Motor neuron (in vitro differentiated cells): ENCODE measurements at regions not wholly inside any gene's neighbourhood (a gene's known extent, or its start where the extent isn't known, plus 50 kb on each side); places are given as distances from the start of the nearest gene placed in this dataset.

Experiments
- ATAC-seq, 8 experiments: fragments of 200-7000 bp; cut with Tn5 transposase; replicated peaks in 6 of 8; 2 replicates each; pipeline ENCODE4 v1.8.0; 2021; ENCODE audit warnings: mild to moderate bottlenecking in 8 of 8, moderate library complexity in 8 of 8
- H3K27ac ChIP-seq, 2 donors: fragments of 250-450 bp; sonication (Bioruptor Pico); 2 replicates each; pipeline ENCODE4 v1.9.0; 2021; ENCODE audit warnings: antibody characterized with exemption in 2 of 2, mild to moderate bottlenecking in 2 of 2, moderate library complexity in 1 of 2
- H3K4me1 ChIP-seq, 2 donors: fragments of 250-450 bp; sonication (Bioruptor Pico); replicated peaks in 1 of 2; 2 replicates each; pipeline ENCODE4 v1.6.1; 2021; ENCODE audit warnings: antibody characterized with exemption in 2 of 2, mild to moderate bottlenecking in 2 of 2, moderate library complexity in 1 of 2
- H3K4me3 ChIP-seq, 5 donors: fragments of 250-450 bp; sonication (Bioruptor Pico); 2 replicates each; pipeline ENCODE4 v1.9.0; 2021; ENCODE audit warnings: antibody characterized with exemption in 5 of 5, mild to moderate bottlenecking in 5 of 5, moderate library complexity in 4 of 5
- WGBS, 10 experiments: fragments of 450-650 bp; shearing (Covaris generic); methylation state at CpG; one replicate each; pipeline ENCODE4 v1.0.0; 2022; 5-methylcytosine and 5-hydroxymethylcytosine counted together
- in situ Hi-C, 9 experiments: fragments of 400-800 bp; cut with MboI; loops; one replicate each; pipeline ENCODE4 v1.15.0; 2021; ENCODE audit warnings: low sequenced_read_pairs in 9 of 9, low pct_unique_long_range_greater_than_20kb in 2 of 9; ENCODE audit not compliant: unreplicated experiment in 9 of 9

- no peak for ATAC-seq
- no peak overlapping the region for H3K4me3 ChIP-seq
- WGBS, 10 experiments, result 42 to 50% methylated on average over 1 to 2 of the region's 2 CpGs; no CpG with 5 or more reads in 8 of the 10 experiments
- in situ Hi-C loops, result no loop called here
- no peaks in the 10 kb centered on the region for H3K4me1 ChIP-seq
- no peak overlapping the region for H3K27ac ChIP-seq
Measured at GRCh38 chr7:23944131-23944530, 234.1 kb downstream of the STK31 start.

- in situ Hi-C loops, result no loop called here
- Histone ChIP-seq H3K4me3 (no peak overlapping the region), H3K4me1 (no peaks in the 10 kb centered on the region), H3K27ac (no peak overlapping the region)
- no peak for ATAC-seq
Measured at GRCh38 chr7:23945472-23945871, 235.5 kb downstream of the STK31 start.

GRCh38 chr7:23955145-23955544 lies 245.1 kb downstream of the STK31 start:
- no peak for ATAC-seq
- peaks cover 0 to 10% of the 10 kb centered on the region in 2 donors for H3K4me1 ChIP-seq
- in situ Hi-C loops, result no loop called here

GRCh38 chr7:23955600-23956149 lies 245.7 kb downstream of the STK31 start:
- Histone ChIP-seq H3K27ac (no peak overlapping the region), H3K4me3 (no peak overlapping the region), H3K4me1 (peaks cover 0 to 10% of the 10 kb centered on the region in 2 donors)
- no peak for ATAC-seq
- 0 to 100% (median 84%) methylated on average over 1 to 4 of the region's 4 CpGs for WGBS, 10 experiments
- in situ Hi-C loops, result no loop called here

More at GRCh38 chr7:23955145-23955544, 245.1 kb downstream of the STK31 start:
- no peak overlapping the region for H3K4me3 ChIP-seq
- H3K27ac ChIP-seq, result no peak overlapping the region

- Histone ChIP-seq H3K27ac (no peak overlapping the region), H3K4me3 (no peak overlapping the region), H3K4me1 (peaks cover 0 to 10% of the 10 kb centered on the region in 2 donors)
- in situ Hi-C loops, result no loop called here
- 0 to 60% (median 20%) methylated on average over 1 to 8 of the region's 10 CpGs; no CpG with 5 or more reads in 1 of the 10 experiments for WGBS, 10 experiments
- ATAC-seq, result peak in 2 of 8 experiments; percentile 27 to 71
Measured at GRCh38 chr7:23956772-23957576, 247.0 kb downstream of the STK31 start.

GRCh38 chr7:23959821-23960220 lies 249.8 kb downstream of the STK31 start:
- in situ Hi-C loops, result no loop called here
- H3K27ac ChIP-seq, result no peak overlapping the region
- WGBS, 10 experiments, result 0 to 86% (median 40%) methylated on average over 1 to 3 of the region's 3 CpGs; no CpG with 5 or more reads in 1 of the 10 experiments
- peaks cover 0 to 12% of the 10 kb centered on the region in 2 donors for H3K4me1 ChIP-seq
- ATAC-seq, result no peak
- H3K4me3 ChIP-seq, result no peak overlapping the region

GRCh38 chr7:23960361-23960760 lies 250.3 kb downstream of the STK31 start:
- H3K4me3 ChIP-seq, result no peak overlapping the region
- 0 to 83% (median 40%) methylated on average over 1 to 2 of the region's 2 CpGs; no CpG with 5 or more reads in 4 of the 10 experiments for WGBS, 10 experiments
- no peak overlapping the region for H3K27ac ChIP-seq
- ATAC-seq, result no peak
- H3K4me1 ChIP-seq, result peaks cover 0 to 12% of the 10 kb centered on the region in 2 donors
- in situ Hi-C loops, result no loop called here

GRCh38 chr7:23963461-23964165 lies 253.6 kb downstream of the STK31 start:
- Histone ChIP-seq H3K4me1 (peaks cover 4 to 6% of the 10 kb centered on the region in 2 donors), H3K4me3 (no peak overlapping the region), H3K27ac (no peak overlapping the region)
- in situ Hi-C loops, result no loop called here
- ATAC-seq, result no peak
- WGBS, 10 experiments, result 50 to 100% (median 75%) methylated on average over 1 to 6 of the region's 8 CpGs; no CpG with 5 or more reads in 2 of the 10 experiments

- H3K4me3 ChIP-seq, result no peak overlapping the region
- no peak overlapping the region for H3K27ac ChIP-seq
- ATAC-seq, result peak in 3 of 8 experiments; percentile 25 to 63 (median 35)
- H3K4me1 ChIP-seq, result peaks cover 4 to 6% of the 10 kb centered on the region in 2 donors
- in situ Hi-C loops, result no loop called here
- WGBS, 10 experiments, result 60 to 90% (median 86%) methylated on average over 1 to 7 of the region's 7 CpGs; no CpG with 5 or more reads in 2 of the 10 experiments
Measured at GRCh38 chr7:23964715-23965114, 254.7 kb downstream of the STK31 start.

- in situ Hi-C loops, result no loop called here
- no peak overlapping the region for H3K27ac ChIP-seq
Measured at GRCh38 chr7:23965296-23965695, 255.3 kb downstream of the STK31 start.

GRCh38 chr7:23966941-23967340 lies 256.9 kb downstream of the STK31 start:
- no peak for ATAC-seq

More at GRCh38 chr7:23965296-23965695, 255.3 kb downstream of the STK31 start:
- 40 to 100% (median 85%) methylated on average over 1 to 5 of the region's 5 CpGs; no CpG with 5 or more reads in 2 of the 10 experiments for WGBS, 10 experiments
- Histone ChIP-seq H3K4me1 (peaks cover 4 to 6% of the 10 kb centered on the region in 2 donors), H3K4me3 (no peak overlapping the region)
- no peak for ATAC-seq

GRCh38 chr7:23967949-23968599 lies 258.1 kb downstream of the STK31 start:
- no peak overlapping the region for H3K4me3 ChIP-seq
- in situ Hi-C loops, result no loop called here
- H3K4me1 ChIP-seq, result peaks cover 4 to 6% of the 10 kb centered on the region in 2 donors
- WGBS, 10 experiments, result 11 to 94% (median 77%) methylated on average over 3 to 4 of the region's 5 CpGs; no CpG with 5 or more reads in 6 of the 10 experiments
- ATAC-seq, result peak in 3 of 8 experiments; percentile 11 to 18 (median 15)
- H3K27ac ChIP-seq, result no peak overlapping the region

More at GRCh38 chr7:23966941-23967340, 256.9 kb downstream of the STK31 start:
- Histone ChIP-seq H3K4me1 (peaks cover 4 to 6% of the 10 kb centered on the region in 2 donors), H3K27ac (no peak overlapping the region), H3K4me3 (no peak overlapping the region)
- in situ Hi-C loops, result no loop called here

- in situ Hi-C loops, result no loop called here
- Histone ChIP-seq H3K4me3 (no peak overlapping the region), H3K4me1 (peaks cover 2 to 6% of the 10 kb centered on the region in 2 donors), H3K27ac (no peak overlapping the region)
- WGBS, 10 experiments, result 0 to 86% (median 60%) methylated on average over 1 to 2 of the region's 2 CpGs; no CpG with 5 or more reads in 1 of the 10 experiments
- no peak for ATAC-seq
Measured at GRCh38 chr7:23968791-23969190, 258.8 kb downstream of the STK31 start.
